ENCODE measurements at regions not wholly inside any gene's neighbourhood (a gene's known extent, or its start where the extent isn't known, plus 50 kb on each side); places are given as distances from the start of the nearest gene placed in this dataset.

DNA sequence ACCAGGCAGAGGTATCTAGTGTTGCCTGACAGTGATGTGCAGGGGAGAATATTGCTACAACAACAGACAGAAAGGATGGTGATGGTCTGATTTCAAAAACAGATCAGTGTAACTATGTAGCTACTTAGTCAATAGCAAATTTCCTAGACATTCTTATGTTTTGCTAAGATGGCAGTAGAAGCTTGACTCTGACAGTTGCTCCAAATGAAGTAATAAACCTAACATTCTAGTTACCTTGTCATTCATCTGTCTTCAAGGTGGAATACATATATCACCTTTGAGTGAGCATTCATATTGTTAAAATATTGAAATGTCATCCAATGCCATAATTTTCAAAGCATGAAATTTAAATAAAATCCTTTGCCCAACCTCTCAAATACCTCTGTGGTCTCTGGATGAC is 617.4 kb downstream of the USP25 start:
- H3K36me3 ChIP-seq (replicated peaks), result no peaks in the 10 kb centered on the region
- TF ChIP-seq, protein P1, sequence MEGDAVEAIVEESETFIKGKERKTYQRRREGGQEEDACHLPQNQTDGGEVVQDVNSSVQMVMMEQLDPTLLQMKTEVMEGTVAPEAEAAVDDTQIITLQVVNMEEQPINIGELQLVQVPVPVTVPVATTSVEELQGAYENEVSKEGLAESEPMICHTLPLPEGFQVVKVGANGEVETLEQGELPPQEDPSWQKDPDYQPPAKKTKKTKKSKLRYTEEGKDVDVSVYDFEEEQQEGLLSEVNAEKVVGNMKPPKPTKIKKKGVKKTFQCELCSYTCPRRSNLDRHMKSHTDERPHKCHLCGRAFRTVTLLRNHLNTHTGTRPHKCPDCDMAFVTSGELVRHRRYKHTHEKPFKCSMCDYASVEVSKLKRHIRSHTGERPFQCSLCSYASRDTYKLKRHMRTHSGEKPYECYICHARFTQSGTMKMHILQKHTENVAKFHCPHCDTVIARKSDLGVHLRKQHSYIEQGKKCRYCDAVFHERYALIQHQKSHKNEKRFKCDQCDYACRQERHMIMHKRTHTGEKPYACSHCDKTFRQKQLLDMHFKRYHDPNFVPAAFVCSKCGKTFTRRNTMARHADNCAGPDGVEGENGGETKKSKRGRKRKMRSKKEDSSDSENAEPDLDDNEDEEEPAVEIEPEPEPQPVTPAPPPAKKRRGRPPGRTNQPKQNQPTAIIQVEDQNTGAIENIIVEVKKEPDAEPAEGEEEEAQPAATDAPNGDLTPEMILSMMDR (IDR thresholded peaks at IDR 0.05; ENCODE audit: low read depth, low read length, missing control alignments), result no peak
- DNase-seq, result no peak
- H3K27ac ChIP-seq, result no peak overlapping the region
- H3K4me3 ChIP-seq (ENCODE audit: low read depth, low read length), result no peak overlapping the region
- no peaks in the 10 kb centered on the region for H3K27me3 ChIP-seq (replicated peaks)
- in situ Hi-C loops (cut with HindIII; ENCODE audit: low pct_ligation_motif_present, low sequenced_read_pairs), result no loop called here

DNA sequence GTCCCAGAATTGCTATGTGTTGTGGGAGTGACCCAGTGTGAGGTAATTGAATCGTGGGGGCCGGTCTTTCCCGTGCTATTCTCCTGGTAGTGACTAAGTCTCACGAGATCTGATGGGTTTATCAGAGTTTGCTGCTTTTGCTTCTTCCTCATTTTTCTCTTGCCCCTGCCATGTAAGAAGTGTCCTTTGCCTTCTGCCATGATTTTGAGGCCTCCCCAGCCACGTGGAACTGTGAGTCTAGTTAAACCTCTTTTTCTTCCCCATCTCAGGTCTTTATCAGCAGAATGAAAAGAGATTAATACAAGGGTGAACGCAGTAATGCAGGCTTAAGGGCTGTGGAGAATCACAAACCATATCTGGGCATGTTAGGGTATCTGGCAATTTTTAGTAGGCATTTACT is 624.0 kb downstream of the USP25 start:
- Histone ChIP-seq H3K27me3 (replicated peaks) (no peaks in the 10 kb centered on the region), H3K27ac (no peak overlapping the region), H3K4me3 (ENCODE audit: low read depth, low read length) (no peak overlapping the region), H3K36me3 (replicated peaks) (no peaks in the 10 kb centered on the region)
- no peak for DNase-seq
- in situ Hi-C loops (cut with HindIII; ENCODE audit: low pct_ligation_motif_present, low sequenced_read_pairs), result no loop called here
- TF ChIP-seq, protein P1 (IDR thresholded peaks at IDR 0.05; ENCODE audit: low read depth, low read length, missing control alignments), result no peak

DNA sequence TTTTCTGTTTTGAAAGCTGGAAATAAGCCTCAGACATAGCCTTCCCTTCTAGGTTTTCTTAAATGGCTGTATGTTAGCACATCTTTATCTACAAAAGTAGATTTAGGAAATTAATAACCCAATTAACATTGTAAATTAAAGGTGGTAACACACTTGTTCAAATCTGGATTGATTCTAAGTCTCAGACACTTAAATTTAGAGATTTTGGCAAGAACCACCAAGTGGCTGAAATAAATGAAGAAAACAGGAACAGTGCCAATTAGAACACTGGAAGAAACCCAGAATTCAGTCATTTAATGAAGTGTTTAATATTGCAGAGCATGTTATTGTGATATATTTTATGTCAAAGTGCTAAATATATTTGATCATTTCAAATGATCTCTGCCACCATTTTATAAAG is 628.2 kb downstream of the USP25 start:
- in situ Hi-C loops (cut with HindIII; ENCODE audit: low pct_ligation_motif_present, low sequenced_read_pairs), result no loop called here
- DNase-seq, result no peak

DNA sequence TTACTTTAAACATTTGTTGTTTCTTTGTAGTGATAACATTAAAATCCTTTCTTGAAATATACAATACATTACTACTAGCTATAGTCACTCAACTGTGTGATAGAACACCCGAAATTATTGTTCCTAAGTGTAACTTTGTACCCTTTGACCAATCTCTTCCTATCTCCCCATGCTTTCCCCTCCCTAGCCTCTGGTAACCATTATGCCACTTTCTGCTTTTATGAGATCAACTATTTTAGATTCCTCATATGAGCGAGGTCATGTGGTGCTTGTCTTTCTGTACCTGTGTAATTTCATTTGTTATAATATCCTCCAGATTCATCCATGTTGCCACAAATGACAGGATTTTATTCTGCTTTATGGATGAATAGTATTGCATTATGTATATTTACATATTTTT is 629.0 kb downstream of the USP25 start:
- no peak for DNase-seq
- no peaks in the 10 kb centered on the region for H3K36me3 ChIP-seq (replicated peaks)
- no peaks in the 10 kb centered on the region for H3K27me3 ChIP-seq (replicated peaks)
- TF ChIP-seq, protein P1 (IDR thresholded peaks at IDR 0.05; ENCODE audit: low read depth, low read length, missing control alignments), result no peak
- H3K4me3 ChIP-seq (ENCODE audit: low read depth, low read length), result no peak overlapping the region
- in situ Hi-C loops (cut with HindIII; ENCODE audit: low pct_ligation_motif_present, low sequenced_read_pairs), result no loop called here
- no peak overlapping the region for H3K27ac ChIP-seq

More for the DNA sequence above, 628.2 kb downstream of the USP25 start:
- Histone ChIP-seq H3K27ac (no peak overlapping the region), H3K27me3 (replicated peaks) (no peaks in the 10 kb centered on the region), H3K4me3 (ENCODE audit: low read depth, low read length) (no peak overlapping the region), H3K36me3 (replicated peaks) (no peaks in the 10 kb centered on the region)
- TF ChIP-seq, protein P1 (IDR thresholded peaks at IDR 0.05; ENCODE audit: low read depth, low read length, missing control alignments), result no peak

DNA sequence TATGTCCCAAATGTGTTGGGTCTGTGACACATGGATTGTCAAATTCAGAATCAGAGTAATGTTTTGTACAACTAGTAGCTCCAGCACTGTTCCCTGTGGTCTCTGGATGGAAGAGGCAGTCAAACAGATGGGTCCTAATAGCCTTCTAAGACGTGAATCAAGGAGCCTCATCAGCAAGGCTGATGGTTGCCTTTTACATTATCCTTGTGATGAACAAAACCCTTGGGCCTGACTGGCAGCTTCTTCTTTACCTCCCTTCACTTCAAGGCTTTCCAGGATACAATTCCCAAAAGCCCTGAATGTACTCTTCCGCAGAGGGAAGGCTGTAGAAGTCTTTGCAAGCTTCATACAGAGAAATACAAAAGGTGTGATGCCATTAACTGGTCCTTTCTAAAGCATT is 633.3 kb downstream of the USP25 start:
- Histone ChIP-seq H3K36me3 (replicated peaks) (no peaks in the 10 kb centered on the region), H3K27ac (no peak overlapping the region), H3K4me3 (ENCODE audit: low read depth, low read length) (no peak overlapping the region), H3K27me3 (replicated peaks) (no peaks in the 10 kb centered on the region)
- in situ Hi-C loops (cut with HindIII; ENCODE audit: low pct_ligation_motif_present, low sequenced_read_pairs), result no loop called here
- DNase-seq, result no peak
- TF ChIP-seq, protein P1 (IDR thresholded peaks at IDR 0.05; ENCODE audit: low read depth, low read length, missing control alignments), result no peak

DNA sequence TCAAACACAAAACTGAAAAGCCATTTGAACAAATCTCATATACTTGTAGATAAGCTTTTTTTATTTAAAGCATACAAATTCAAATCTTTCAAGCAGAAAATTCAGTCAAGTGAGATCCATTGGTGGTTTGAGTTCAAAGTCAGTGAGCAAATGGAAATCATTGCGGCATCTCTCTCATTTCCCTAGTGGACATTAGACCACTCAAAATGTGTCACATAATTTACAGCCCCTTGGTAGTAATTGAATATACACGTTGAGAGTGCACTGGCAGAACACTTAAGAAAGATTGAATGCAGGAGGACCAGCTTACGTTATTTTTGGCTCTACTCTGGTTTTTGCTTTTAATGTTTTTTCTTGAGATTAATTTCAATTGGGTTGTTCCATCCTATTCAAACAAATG is 633.7 kb downstream of the USP25 start:
- DNase-seq, result no peak
- no peak overlapping the region for H3K4me3 ChIP-seq (ENCODE audit: low read depth, low read length)
- no peak overlapping the region for H3K27ac ChIP-seq
- H3K27me3 ChIP-seq (replicated peaks), result no peaks in the 10 kb centered on the region
- in situ Hi-C loops (cut with HindIII; ENCODE audit: low pct_ligation_motif_present, low sequenced_read_pairs), result no loop called here
- TF ChIP-seq, protein P1 (IDR thresholded peaks at IDR 0.05; ENCODE audit: low read depth, low read length, missing control alignments), result no peak
- H3K36me3 ChIP-seq (replicated peaks), result no peaks in the 10 kb centered on the region
